Stomach (tissue), 4 donors: ENCODE measurements at regions not wholly inside any gene's neighbourhood (a gene's known extent, or its start where the extent isn't known, plus 50 kb on each side); places are given as distances from the start of the nearest gene placed in this dataset.

Source experiments
- CTCF ChIP-seq, 7 experiments: fragments of 450-650 bp in 4 of 7; fragments of 200-600 bp in 3 of 7; sonication (generic) in 3 of 7; IDR thresholded peaks; one replicate each; pipeline ENCODE4 v1.5.1; 2016 to 2019; ENCODE audit warnings: antibody characterized with exemption in 7 of 7, control low read depth in 2 of 7, mild to moderate bottlenecking in 1 of 7
- EP300 ChIP-seq: sonication (generic); formaldehyde crosslinking; IDR thresholded peaks from one replicate; pipeline ENCODE4 v1.6.1; 2017; ENCODE audit warnings: antibody characterized with exemption
- POLR2A ChIP-seq, 4 donors: fragments of 450-650 bp; IDR thresholded peaks; one replicate each; pipeline ENCODE4 v1.6.1; 2016; ENCODE audit warnings: antibody characterized with exemption in 4 of 4, control low read depth in 2 of 4, mild to moderate bottlenecking in 1 of 4, moderate library complexity in 1 of 4
- POLR2AphosphoS5 ChIP-seq, 3 donors: sonication (generic); formaldehyde crosslinking; IDR thresholded peaks; one replicate each; pipeline ENCODE4 v1.6.1; 2016; ENCODE audit warnings: antibody characterized with exemption in 3 of 3

- no peak for TF ChIP-seq CTCF (IDR thresholded peaks at IDR 0.05)
- TF ChIP-seq EP300, result no peak
- no peak for TF ChIP-seq POLR2AphosphoS5 (IDR thresholded peaks at IDR 0.05)
- TF ChIP-seq POLR2A (IDR thresholded peaks at IDR 0.05), result no peak
These were observed 74.0 kb upstream of the MSH6 start for GRCh38 chr2:47708801-47709499.
